ENCODE measurements at regions not wholly inside any gene's neighbourhood (a gene's known extent, or its start where the extent isn't known, plus 50 kb on each side); places are given as distances from the start of the nearest gene placed in this dataset.
A peak's percentile ranks its signal among the peaks of the same experiment; 100 is the strongest.
"Not testable (repeated sequence)": the region's sequence is repeated elsewhere in the genome, so short reads cannot be mapped to it uniquely, and the experiment has no call there.

GRCh38 chr11:112620621-112621394 lies 340.4 kb upstream of the NCAM1 start:
- DNase-seq (ENCODE audit: low read depth) = peak; percentile 24
- no peak for TF ChIP-seq CTCF (IDR thresholded peaks at IDR 0.05; ENCODE audit: low read length, missing control alignments)
- no peak overlapping the region for H3K4me3 ChIP-seq (replicated peaks; ENCODE audit: low read depth, low read length)

GRCh38 chr11:112623057-112623456 lies 338.2 kb upstream of the NCAM1 start:
- TF ChIP-seq CTCF (IDR thresholded peaks at IDR 0.05; ENCODE audit: low read length, missing control alignments) = no peak
- H3K4me3 ChIP-seq (replicated peaks; ENCODE audit: low read depth, low read length) = no peak overlapping the region
- DNase-seq (ENCODE audit: low read depth) = no peak

DNA sequence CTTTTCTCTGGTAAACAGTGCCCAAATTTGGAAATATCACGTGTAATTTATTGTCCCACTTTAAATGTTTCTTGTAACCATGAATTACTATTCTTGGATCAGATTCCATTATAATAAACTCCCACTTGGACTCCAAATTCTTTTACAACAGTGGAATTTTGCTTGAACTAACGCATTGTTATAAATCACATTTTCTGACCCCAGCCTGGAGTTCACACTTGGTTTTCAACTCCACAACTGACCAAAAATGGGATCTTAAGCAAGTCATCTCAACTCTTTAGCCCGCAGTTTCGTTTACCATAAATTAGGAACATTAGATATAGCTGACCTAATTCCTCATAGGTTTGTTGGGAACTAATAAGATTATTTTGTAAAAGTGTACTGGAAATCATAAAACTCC lies 336.8 kb upstream of the NCAM1 start:
- no peak overlapping the region for H3K4me3 ChIP-seq (replicated peaks; ENCODE audit: low read depth, low read length)
- no peak for TF ChIP-seq CTCF (IDR thresholded peaks at IDR 0.05; ENCODE audit: low read length, missing control alignments)
- no peak for DNase-seq (ENCODE audit: low read depth)

DNA sequence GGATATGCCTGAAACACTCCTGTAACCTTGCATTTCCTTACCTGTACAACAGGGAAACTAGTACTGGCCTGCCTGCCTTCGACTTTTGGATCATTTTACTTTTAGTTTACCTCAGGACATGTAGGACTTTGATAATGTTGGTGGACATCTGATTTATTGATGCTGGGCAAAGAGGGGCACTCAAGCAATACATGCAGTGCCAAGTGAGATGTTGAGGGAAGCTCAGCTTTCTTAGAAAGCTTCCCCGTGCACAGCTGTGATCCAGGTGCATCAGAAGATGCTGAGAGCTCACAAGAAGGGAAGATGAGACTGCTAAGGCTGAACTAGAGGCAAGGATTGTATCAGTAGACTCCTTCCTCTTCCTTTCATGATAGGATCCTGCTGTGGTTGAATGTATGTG lies 336.2 kb upstream of the NCAM1 start:
- H3K4me3 ChIP-seq (replicated peaks; ENCODE audit: low read depth, low read length); DNase-seq (ENCODE audit: low read depth): not testable (repeated sequence)

DNA sequence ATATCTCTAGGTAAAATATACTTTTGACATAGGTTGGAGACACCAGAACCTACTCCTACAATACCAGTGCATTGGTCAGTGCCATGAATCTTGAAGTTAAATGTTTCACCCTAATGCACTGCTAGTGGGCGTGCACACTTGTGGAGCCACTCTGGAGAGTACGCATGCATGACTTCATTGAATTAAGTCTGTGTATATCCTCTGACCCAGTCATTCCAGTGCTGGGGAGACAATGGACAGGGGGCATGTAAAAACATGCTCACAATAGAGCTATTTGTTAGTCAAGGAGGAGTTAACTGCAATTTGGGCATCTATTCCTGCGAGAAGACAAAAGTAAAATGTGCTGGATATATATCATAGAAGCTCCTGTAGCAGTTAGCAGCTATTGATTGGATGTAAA lies 335.4 kb upstream of the NCAM1 start:
- TF ChIP-seq CTCF (IDR thresholded peaks at IDR 0.05; ENCODE audit: low read length, missing control alignments) = no peak
- no peak overlapping the region for H3K4me3 ChIP-seq (replicated peaks; ENCODE audit: low read depth, low read length)
- no peak for DNase-seq (ENCODE audit: low read depth)

DNA sequence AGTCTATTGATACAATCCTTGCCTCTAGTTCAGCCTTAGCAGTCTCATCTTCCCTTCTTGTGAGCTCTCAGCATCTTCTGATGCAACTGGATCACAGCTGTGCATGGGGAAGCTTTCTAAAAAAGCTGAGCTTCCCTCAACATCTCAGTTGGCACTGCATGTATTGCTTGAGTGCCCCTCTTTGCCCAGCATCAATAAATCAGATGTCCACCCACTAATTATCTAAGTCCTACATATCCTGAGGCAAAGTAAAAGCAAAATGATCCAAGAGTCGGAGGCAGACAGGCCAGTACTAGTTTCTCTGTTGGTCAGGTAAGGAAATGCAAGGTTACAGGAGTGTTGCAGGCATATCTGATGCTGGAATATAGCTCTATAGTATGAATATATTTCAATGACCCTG lies 334.5 kb upstream of the NCAM1 start:
- no peak overlapping the region for H3K4me3 ChIP-seq (replicated peaks; ENCODE audit: low read depth, low read length)
- no peak for TF ChIP-seq CTCF (IDR thresholded peaks at IDR 0.05; ENCODE audit: low read length, missing control alignments)
- DNase-seq (ENCODE audit: low read depth) = no peak

DNA sequence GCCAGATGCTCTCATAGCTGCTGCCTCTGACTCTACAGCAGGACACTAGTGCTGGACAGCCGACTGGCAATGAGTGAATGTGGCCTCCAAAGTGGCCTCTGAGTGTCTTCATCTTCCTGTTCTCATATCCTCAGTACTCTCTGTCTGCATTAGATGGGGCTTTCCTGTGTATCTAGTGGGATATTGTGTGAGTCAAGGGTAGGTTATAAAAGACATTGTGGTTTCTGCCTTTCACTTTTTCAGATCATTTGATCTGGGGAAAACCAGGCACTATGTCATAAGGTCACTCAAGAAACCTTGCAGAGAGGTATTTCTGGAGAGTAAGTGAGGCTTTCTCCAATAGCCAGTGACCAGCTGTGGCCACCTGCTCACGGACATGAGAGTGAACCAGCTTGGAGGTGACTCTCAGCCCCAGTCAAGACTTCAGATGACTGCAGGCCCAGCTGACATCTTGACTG lies 333.6 kb upstream of the NCAM1 start:
- DNase-seq (ENCODE audit: low read depth) = no peak
- no peak overlapping the region for H3K4me3 ChIP-seq (replicated peaks; ENCODE audit: low read depth, low read length)
- TF ChIP-seq CTCF (IDR thresholded peaks at IDR 0.05; ENCODE audit: low read length, missing control alignments) = no peak
